ENCODE measurements at regions not wholly inside any gene's neighbourhood (a gene's known extent, or its start where the extent isn't known, plus 50 kb on each side); places are given as distances from the start of the nearest gene placed in this dataset.

DNA sequence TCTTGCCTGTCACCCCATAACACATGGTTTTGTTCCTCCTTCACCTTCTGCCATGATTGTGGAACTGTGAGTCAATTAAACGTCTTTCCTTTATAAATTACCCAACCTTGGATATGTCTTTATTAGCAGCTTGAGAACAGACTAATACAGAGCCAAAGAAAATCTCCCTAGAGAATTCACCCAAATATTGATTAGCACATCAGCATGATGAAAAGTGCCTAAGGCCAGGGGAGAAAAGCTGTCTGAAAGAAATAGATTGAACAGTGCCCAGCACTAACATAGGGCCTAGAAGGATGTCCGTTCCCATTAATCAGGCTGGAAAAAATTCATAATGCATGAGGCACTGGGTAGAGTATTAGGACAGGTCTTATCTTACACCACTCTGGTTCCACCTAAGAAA is 111.9 kb upstream of the CALN1 start:
- no peaks in the 10 kb centered on the region for H3K4me1 Mint-ChIP-seq (ENCODE audit: unreplicated experiment)
- H3K36me3 Mint-ChIP-seq: no peaks in the 10 kb centered on the region
- no peak overlapping the region for H3K4me3 Mint-ChIP-seq
- DNase-seq (ENCODE audit: extremely low spot score, unreplicated experiment): no peak
- H3K27ac Mint-ChIP-seq: no peak overlapping the region
- TF ChIP-seq, protein P1, sequence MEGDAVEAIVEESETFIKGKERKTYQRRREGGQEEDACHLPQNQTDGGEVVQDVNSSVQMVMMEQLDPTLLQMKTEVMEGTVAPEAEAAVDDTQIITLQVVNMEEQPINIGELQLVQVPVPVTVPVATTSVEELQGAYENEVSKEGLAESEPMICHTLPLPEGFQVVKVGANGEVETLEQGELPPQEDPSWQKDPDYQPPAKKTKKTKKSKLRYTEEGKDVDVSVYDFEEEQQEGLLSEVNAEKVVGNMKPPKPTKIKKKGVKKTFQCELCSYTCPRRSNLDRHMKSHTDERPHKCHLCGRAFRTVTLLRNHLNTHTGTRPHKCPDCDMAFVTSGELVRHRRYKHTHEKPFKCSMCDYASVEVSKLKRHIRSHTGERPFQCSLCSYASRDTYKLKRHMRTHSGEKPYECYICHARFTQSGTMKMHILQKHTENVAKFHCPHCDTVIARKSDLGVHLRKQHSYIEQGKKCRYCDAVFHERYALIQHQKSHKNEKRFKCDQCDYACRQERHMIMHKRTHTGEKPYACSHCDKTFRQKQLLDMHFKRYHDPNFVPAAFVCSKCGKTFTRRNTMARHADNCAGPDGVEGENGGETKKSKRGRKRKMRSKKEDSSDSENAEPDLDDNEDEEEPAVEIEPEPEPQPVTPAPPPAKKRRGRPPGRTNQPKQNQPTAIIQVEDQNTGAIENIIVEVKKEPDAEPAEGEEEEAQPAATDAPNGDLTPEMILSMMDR (conservative IDR thresholded peaks at IDR 0.05): no peak
- no peaks in the 10 kb centered on the region for H3K27me3 Mint-ChIP-seq
- no peaks in the 10 kb centered on the region for H3K9me3 Mint-ChIP-seq

DNA sequence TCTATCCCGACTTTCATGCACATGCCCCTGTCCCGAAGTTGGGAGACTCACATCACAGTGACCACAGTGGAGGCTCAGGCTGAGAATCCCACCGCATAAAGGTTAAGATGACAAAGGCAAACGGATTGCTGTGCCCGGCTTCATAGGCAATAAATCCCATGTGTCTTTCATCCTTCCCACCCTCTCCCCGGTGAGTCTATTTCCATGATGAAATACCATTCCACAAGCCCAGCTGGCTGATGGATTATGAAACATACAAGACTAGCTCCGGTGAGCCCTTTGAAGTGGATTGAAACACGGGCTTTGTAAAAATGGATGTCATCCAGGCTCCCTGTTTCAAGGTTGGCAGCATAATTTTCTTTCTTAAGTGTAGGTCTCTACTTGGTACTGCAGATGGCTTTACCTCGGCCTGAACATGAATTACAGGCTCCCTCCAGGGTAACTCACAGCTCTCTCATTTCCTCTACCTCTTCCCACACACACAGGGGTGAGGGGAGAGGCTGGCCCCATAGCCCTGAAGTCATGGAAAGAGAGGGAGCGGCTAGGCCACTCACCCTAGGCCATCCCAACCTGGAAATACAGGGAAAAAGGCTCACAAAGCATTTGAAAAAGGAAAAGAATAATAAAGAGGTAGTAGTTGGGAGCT is 92.0 kb upstream of the CALN1 start:
- Mint-ChIP-seq H3K4me3 (no peak overlapping the region), H3K27me3 (peaks cover 6% of the 10 kb centered on the region), H3K36me3 (no peaks in the 10 kb centered on the region), H3K27ac (no peak overlapping the region), H3K4me1 (ENCODE audit: unreplicated experiment) (peaks cover 5% of the 10 kb centered on the region), H3K9me3 (no peaks in the 10 kb centered on the region)
- TF ChIP-seq, protein P1 (conservative IDR thresholded peaks at IDR 0.05): no peak
- DNase-seq (ENCODE audit: extremely low spot score, unreplicated experiment): no peak

DNA sequence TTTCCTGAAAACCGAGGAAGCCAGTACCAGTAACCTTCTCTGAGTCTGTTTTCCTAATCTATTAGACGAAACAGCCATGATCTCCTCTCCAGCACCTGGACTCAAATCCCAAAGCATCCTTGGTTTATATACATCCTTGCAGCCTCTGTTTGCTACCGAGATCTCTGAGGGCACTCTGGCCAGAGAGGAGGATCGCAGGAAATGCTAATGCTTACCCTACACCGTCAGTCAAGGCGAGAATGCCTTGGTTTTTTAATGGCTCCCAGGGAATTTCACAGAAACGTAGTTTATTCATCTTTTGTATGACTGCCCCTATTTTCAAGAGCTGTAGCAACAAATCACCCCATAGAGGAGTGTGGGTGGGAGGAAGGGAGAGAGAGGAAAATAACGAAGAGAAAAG is 91.5 kb upstream of the CALN1 start:
- Mint-ChIP-seq H3K4me3 (no peak overlapping the region), H3K4me1 (ENCODE audit: unreplicated experiment) (peaks cover 5% of the 10 kb centered on the region), H3K9me3 (no peaks in the 10 kb centered on the region), H3K27ac (no peak overlapping the region), H3K27me3 (peaks cover 6% of the 10 kb centered on the region), H3K36me3 (no peaks in the 10 kb centered on the region)
- DNase-seq (ENCODE audit: extremely low spot score, unreplicated experiment): no peak
- TF ChIP-seq, protein P1 (conservative IDR thresholded peaks at IDR 0.05): no peak

DNA sequence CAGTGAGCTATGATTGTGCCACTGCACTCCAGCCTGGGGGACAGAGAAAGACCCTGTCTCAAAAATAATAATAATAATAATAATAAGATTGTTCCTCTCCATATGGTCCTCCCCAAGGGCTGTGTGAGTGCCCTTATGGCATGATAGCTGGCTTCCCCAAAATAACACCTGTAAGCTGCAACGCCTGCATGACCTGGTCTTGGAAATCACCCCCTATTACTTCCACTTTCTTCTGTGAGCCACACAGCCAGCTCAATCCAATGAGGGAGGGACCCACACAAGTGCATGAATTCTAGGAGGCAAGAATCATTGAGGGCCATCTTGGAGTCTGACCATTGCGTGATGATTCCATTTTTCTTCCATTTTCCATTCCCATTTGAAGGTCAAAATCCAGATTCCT is 82.7 kb upstream of the CALN1 start:
- Mint-ChIP-seq H3K27ac (no peak overlapping the region), H3K27me3 (peaks cover 9% of the 10 kb centered on the region), H3K4me3 (no peak overlapping the region), H3K9me3 (peaks cover 5% of the 10 kb centered on the region), H3K4me1 (ENCODE audit: unreplicated experiment) (no peaks in the 10 kb centered on the region), H3K36me3 (no peaks in the 10 kb centered on the region)
- TF ChIP-seq, protein P1 (conservative IDR thresholded peaks at IDR 0.05): no peak
- DNase-seq (ENCODE audit: extremely low spot score, unreplicated experiment): no peak

DNA sequence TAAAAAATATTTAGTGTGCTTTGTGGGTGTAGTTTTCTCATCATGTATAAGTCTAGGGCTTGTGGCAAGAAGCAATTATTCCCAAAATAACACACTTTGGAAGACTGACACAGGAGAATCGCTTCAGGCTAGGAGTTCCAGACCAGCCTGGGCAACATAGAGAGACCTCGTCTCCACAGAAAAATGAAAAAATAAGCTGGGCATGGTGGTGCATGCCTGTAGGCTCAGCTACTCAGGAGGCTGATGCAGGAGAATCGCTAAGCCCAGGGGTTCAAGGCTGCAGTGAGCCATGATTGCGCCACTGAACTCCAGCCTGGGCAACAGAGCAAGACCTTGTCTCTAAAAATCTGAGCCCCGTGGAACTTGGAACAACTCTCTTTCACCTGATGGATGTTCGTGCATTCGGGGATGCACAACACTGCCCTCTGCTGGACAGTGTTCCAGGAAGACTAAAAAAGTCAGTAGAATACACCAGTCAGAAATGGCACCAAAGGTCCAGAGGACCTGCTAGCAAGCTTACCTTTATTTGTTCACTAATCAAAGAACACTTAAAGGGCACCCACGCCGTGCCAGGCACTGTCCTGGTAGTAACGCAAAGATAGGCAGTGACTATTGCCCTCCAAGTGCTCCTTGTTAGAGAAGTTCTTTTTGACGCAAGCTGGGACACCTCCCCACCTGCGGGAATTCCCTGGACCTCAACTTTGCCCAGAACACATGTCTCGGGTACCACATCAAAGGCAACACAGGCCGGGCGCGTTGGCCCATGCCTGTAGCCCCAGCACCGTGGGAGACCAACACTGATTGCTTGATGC is 81.9 kb upstream of the CALN1 start:
- H3K4me3 Mint-ChIP-seq: no peak overlapping the region
- no peak overlapping the region for H3K27ac Mint-ChIP-seq
- H3K4me1 Mint-ChIP-seq (ENCODE audit: unreplicated experiment): no peaks in the 10 kb centered on the region
- peak; percentile 76 for DNase-seq (ENCODE audit: extremely low spot score, unreplicated experiment)
- H3K36me3 Mint-ChIP-seq: no peaks in the 10 kb centered on the region
- peaks cover 9% of the 10 kb centered on the region for H3K27me3 Mint-ChIP-seq
- peaks cover 5% of the 10 kb centered on the region for H3K9me3 Mint-ChIP-seq
- TF ChIP-seq, protein P1 (conservative IDR thresholded peaks at IDR 0.05): peak; percentile 89

Data from type B pancreatic cell (in vitro differentiated cells).